GM04504 (cell line): ENCODE measurements at regions not wholly inside any gene's neighbourhood (a gene's known extent, or its start where the extent isn't known, plus 50 kb on each side); places are given as distances from the start of the nearest gene placed in this dataset.
"Not testable (repeated sequence)": the region's sequence is repeated elsewhere in the genome, so short reads cannot be mapped to it uniquely, and the experiment has no call there.

Experiments used
- DNase-seq: peaks from one replicate; pipeline ENCODE4 v3.0.0-alpha.2; 2012; ENCODE audit warnings: low read depth

DNA sequence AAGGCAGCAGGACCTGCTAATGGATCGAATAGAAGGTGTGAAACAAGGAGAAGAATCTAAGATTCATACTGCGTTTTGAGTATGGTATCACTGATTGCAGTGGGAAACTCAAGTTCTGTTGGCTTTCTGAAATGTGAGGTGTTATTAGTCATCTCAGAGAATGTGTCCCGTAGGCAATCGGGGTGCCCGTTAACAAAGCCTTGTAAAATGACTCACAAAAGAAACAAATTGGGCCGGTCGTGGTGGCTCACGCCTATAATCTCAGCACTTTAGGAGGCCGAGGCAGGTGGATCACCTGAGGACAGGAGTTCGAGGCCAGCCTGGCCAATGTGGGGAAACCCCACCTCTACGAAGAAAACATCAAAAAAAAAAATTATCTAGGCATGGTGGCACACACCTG lies 118.2 kb upstream of the C7orf33 start:
- no peak for DNase-seq

- no peak for DNase-seq
Measured at GRCh38 chr7:148473703-148474480, 116.7 kb upstream of the C7orf33 start.

DNA sequence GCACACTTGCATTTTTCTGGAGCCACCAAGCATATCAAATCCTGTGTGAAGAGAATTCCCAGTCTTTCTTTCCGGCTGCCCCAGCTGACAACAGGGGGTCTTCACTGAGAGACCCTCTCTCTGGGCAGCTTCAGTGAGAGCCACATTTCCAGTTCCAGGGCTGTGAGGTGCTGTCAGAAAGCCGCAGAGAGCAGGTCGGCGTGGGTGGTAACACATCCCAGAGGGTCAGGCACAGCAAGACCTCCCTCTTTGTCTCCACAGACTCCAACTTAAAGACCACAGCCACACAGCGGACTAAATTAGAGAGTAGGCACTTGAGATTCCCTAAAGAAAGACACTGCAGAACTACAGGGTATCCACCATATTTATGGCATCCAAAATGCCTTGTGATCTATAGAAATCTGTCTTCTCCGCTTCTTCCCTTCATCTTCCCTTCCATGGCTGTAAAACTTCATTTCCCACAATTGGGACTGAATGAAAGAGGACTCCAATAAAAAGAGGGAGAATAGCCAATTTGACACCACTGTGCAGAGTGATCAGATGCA lies 116.0 kb upstream of the C7orf33 start:
- DNase-seq: no peak

DNA sequence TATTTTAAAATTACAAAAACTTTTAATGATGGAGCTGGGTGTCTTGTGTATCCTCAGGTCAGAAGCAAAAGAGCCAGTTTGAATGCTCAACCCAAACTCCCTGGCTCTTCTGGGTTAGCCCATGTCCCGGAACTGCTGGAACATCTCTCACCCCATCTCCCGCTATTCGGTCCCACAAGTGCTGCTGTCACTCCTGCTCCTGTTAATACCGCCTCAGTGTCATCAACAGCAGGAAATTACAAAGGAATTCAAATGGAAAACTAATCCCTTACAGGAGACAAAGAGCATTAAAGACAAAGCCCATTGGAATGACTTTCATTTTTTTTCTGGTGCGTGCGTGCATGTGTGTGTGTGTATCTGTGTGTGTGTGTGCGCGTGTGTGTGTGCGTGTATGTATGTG lies 112.0 kb upstream of the C7orf33 start:
- no peak for DNase-seq

GRCh38 chr7:148480479-148481146 lies 110.0 kb upstream of the C7orf33 start:
- DNase-seq: no peak

DNA sequence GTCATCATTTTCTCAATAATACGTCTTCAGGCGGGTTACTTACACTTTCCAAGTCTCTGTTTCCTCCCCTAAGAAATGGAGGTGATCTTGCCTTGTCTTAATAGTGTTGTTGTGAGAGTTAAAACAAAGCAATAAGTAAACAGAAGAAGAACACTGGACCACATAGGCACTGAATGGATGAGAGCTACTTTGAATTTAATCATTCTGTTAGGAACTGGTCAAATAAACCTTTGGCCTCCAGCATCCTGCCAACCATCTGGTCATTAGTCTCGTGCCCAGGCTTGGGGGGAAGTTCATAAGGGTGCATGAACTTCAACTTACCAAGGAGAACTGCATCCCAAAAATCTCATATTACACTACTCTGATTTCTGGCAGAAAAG lies 109.4 kb upstream of the C7orf33 start:
- no peak for DNase-seq

DNA sequence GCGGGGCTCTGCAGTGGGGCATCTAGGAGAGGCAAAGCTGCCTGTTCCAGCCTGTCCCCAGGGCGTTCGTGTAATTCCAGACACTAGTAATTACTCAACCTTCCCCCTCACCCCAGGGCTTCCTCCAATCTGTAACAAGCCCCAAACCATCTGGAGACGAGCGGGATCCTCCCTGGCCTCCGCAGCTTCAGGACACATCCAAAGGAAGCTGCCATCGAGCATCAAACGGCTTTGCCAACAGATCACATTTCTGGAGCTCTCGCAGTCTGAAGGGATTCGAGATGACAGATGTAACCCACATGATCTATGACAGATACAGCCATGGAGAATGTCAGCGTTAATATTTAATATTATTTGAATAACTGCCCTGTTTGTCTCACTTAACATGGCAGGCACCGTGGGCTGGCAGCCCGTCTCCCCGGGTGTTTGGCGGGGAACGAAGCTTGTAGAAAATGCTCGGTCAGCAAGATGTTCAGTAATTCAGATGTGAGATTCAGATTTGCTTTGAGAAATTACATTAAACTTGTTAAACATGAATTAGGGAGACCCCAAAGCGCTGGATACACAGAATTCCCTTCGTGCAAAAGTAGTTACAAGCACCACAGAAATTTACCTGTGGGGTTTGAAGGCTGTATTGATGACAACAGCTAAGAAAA lies 108.5 kb upstream of the C7orf33 start:
- DNase-seq: no peak

GRCh38 chr7:148483515-148484308 lies 106.9 kb upstream of the C7orf33 start:
- DNase-seq: no peak

GRCh38 chr7:148484486-148484885 lies 106.1 kb upstream of the C7orf33 start:
- no peak for DNase-seq

DNA sequence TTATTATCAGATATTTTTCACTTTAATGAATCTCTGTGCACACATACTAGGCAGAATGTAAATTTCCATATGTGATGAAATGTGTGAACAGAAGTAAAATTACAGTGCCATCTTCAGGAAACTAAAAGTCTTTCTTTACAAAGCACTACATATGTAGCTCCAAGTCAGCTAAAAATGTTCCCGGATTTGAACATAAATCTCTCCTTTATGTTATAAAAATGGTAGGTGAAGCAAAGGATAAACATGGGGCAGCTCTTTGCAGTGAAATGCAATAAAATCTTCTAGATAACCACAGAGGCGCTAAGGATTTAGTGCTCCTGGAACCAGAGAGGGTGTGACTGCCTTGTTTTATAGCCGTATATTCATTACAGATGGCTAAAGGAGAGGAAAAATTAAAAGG lies 104.9 kb upstream of the C7orf33 start:
- DNase-seq: no peak

DNA sequence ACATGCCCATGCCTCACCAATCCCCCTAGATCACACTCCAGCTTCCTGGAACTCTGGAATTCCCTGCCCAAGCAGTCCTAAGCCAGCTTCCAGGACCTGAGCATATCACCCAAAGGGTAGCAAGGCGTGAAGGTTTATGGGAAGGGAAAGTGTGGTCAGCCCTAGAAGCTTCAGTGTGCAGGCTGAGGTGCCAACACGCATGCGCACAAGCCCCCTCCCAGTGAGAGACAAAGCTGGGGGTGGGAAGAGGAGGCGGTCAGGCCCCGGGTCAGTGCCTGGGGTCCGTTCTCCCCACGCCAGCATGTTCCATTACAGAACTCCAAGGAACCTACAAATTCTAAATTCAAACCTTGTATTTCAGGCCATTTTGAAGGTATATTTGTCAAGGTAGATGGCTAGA lies 103.6 kb upstream of the C7orf33 start:
- no peak for DNase-seq

GRCh38 chr7:148487912-148488311 lies 102.7 kb upstream of the C7orf33 start:
- no peak for DNase-seq

DNA sequence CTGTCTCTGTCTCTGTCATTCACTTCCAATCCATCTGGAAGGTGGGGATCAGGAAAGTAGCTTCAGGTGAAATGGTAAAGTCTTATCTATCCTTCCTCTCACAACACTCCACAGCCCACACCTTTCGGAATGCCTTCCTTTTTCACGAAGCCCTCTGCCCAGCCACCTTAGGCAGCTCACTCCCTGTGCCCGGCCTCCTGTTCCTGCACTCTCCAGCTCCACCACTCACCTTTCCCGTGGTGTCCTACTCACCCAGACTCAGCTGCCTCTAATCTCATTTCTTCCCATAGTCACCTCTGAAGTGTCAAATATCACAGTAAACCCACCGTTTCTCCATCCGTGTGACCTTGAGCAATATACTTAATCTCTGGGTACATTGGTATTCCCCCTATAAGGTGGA lies 100.9 kb upstream of the C7orf33 start:
- DNase-seq: no peak

DNA sequence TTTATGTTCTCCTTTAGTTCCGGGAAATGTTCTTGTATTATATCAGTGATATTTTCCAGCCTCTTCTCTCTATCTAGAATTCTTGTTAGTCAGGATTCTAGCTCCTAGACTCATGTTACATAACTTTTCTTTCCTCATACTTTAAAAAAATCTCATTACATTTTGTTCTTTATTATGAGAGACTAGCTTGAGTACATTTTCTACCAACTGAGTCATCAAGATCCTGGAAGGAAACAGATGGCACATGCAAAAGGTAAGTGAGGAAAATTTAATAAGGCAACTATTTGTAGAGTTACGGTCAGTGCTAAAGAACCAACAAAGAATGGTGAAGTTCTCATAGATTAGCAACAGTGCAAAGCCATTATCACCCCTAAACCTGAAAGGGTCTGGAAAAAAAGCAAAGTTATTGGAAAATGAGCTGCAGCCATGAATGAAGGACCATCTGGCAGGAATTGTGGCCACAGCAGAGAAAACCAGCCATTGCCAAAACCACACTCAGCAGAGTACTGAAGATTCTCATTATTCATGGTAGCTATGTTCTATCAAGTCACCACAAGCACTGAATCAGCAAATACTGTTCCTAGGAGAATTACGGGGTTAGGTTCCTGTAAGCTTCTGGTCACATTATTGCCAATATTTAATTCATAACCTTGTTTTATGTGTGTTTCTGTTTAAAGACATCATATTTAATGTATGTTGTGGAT lies 98.3 kb upstream of the C7orf33 start:
- DNase-seq: no peak

DNA sequence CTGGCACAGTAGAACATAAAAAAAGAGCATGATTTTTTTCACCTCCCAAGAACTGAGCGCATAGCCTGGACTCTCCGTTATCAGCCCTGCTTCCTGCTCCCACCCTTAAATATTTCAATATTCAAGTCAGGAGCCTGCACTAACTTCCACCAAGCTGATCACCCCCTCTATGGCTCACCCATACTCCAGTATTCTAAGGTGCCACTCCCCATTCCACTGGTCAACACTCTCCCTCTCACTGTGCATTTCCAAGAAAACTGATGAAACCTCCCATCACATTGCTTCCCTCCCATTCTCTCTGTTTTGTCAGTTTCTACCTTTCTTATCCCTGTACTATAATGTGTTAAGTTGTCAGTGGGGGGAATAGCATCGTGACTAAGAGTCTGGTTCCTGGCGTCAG lies 95.0 kb upstream of the C7orf33 start:
- DNase-seq: no peak

DNA sequence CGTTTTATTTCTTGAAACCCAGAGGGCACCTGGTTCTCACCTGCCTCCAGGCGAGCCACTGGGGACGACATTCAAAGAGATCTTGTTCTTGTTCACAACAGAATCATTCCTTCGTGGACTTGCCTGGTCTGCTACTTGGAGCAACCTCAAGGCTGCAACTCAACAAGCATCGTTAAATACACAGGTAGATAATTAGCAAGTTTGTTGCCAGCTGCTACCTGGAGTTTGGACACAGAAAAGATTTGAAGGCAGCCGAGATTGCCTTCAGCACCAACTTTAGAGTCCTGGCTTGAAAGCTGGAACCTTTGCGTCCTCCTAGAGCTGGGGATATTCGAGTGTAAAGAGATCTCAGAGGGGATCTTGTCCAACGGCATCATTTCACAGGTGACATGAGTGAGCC lies 89.6 kb upstream of the C7orf33 start:
- no peak for DNase-seq

DNA sequence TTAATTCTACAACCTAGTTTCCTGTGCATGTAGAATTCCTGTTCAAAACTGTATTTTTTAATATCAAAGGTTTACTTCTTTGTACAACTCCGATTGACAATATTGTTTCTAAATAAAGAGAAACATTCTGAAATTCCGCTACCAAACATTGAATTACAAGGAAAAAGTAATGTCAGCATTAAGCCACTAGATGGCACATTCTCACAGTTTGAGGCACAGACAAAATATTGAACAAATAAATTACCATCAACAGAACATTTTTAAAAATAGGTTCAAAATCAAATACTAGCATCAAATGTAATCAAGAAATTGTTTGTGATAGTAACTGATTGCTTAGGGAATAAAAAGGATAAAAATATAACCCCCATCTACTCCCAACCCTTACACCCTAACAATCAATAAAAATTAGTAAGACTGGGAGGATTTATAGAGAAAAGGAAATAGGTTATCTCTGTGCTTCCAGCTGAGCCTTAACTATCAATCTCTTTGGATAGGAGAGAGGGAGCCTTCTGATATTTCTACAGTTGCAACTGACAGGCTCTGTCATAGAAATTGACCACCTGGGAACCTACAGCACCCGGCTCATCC lies 86.6 kb upstream of the C7orf33 start:
- DNase-seq: peak; percentile 3

DNA sequence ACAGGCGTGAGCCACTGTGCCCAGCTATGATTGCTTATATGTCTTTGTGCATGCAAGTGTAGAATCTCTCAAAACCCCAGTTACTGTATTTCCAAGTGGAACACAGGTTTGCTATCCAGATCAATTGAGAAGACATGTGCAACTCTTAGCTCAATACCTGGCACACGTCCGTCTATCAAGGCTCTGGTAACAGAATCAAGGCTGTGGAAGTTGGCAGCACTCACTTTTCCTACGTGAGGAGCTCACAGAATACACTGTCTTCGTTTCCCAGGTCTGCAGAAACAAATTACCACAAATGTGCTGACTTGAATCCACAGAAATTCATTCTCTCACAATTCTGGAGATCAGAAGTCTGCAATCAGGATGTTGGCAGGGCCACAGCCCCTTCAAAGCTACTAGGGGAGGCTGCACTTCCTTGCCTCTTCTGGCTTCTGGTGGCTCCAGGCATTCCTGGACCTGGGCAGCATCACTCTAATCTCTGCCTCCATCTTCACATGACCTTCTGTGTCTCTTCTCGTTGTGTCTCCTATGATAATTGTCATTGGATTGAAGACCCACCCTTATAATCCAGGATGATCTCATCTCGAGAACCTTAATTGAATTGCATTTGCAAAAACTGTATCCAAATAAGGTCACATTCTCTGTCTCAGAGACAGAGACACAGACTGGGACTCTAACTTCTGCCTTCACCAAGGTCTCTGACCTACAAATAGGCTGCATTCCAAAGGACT lies 84.8 kb upstream of the C7orf33 start:
- DNase-seq: no peak

- not testable (repeated sequence) for DNase-seq
Measured at GRCh38 chr7:148507064-148507573, 83.4 kb upstream of the C7orf33 start.

GRCh38 chr7:148507787-148508186 lies 82.8 kb upstream of the C7orf33 start:
- DNase-seq: no peak
